Keratinocyte (primary cell): ENCODE measurements at regions not wholly inside any gene's neighbourhood (a gene's known extent, or its start where the extent isn't known, plus 50 kb on each side); places are given as distances from the start of the nearest gene placed in this dataset.

Experiments used
- DNase-seq: peaks from one replicate; pipeline ENCODE4 v3.0.0-alpha.2; 2011; ENCODE audit warnings: low read depth, missing footprints, low spot score
- FAIRE-seq: peaks from 2 replicates; lab custom pipeline; 2011; peaks lifted over from hg19 to GRCh38; lab: Jason Lieb, UNC
- H2AFZ ChIP-seq: 2 replicates; pipeline ENCODE4 v1.6.0; 2012; ENCODE audit warnings: low read length, control low read depth, inconsistent platforms; ENCODE audit not compliant: control insufficient read depth
- H3K27ac ChIP-seq: 2 replicates; pipeline ENCODE4 v1.5.1; 2011; ENCODE audit warnings: low read length; ENCODE audit not compliant: control insufficient read depth, insufficient read depth
- H3K27me3 ChIP-seq: 3 replicates; pipeline ENCODE4 v1.6.0; 2011; ENCODE audit warnings: low read length; ENCODE audit not compliant: control insufficient read depth, insufficient read depth; ENCODE audit errors: extremely low read depth
- H3K36me3 ChIP-seq, 2 experiments: 2 replicates in 1 of 2; 3 replicates in 1 of 2; pipeline ENCODE4 v1.5.1; 2011; ENCODE audit warnings: low read length in 2 of 2, mild to moderate bottlenecking in 1 of 2; ENCODE audit not compliant: control insufficient read depth in 2 of 2, insufficient read depth in 2 of 2; ENCODE audit errors: extremely low read depth in 1 of 2
- H3K4me1 ChIP-seq: 3 replicates; pipeline ENCODE4 v1.5.1; 2011; ENCODE audit warnings: low read length; ENCODE audit not compliant: control insufficient read depth, insufficient read depth; ENCODE audit errors: extremely low read depth
- H3K4me2 ChIP-seq: 3 replicates; pipeline ENCODE4 v1.6.0; 2011; ENCODE audit warnings: low read depth, low read length; ENCODE audit not compliant: control insufficient read depth, insufficient read depth; ENCODE audit errors: extremely low read depth
- H3K4me3 ChIP-seq, 3 experiments: fragments of 200-600 bp in 1 of 3; sonication (generic) in 1 of 3; 2 replicates in 2 of 3; 3 replicates in 1 of 3; pipeline ENCODE4 v1.5.1; 2011 to 2016; ENCODE audit warnings: low read length in 3 of 3, mild to moderate bottlenecking in 3 of 3, control low read depth in 2 of 3, inconsistent platforms in 1 of 3, low read depth in 1 of 3, mixed read lengths in 1 of 3, mixed run types in 1 of 3, moderate library complexity in 1 of 3; ENCODE audit not compliant: control insufficient read depth in 2 of 3, insufficient read depth in 2 of 3; ENCODE audit errors: extremely low read depth in 1 of 3
- H3K79me2 ChIP-seq: 2 replicates; pipeline ENCODE4 v1.6.0; 2012; ENCODE audit warnings: low read length; ENCODE audit not compliant: control insufficient read depth, insufficient read depth
- H3K9ac ChIP-seq: 3 replicates; pipeline ENCODE4 v1.6.0; 2011; ENCODE audit warnings: low read length; ENCODE audit not compliant: control insufficient read depth, insufficient read depth; ENCODE audit errors: extremely low read depth
- H3K9me1 ChIP-seq: 3 replicates; pipeline ENCODE4 v1.6.0; 2011; ENCODE audit warnings: low read length; ENCODE audit not compliant: control insufficient read depth, insufficient read depth; ENCODE audit errors: extremely low read depth
- H3K9me3 ChIP-seq: 2 replicates; pipeline ENCODE4 v1.5.1; 2012; ENCODE audit warnings: low read depth, low read length; ENCODE audit not compliant: control insufficient read depth
- H4K20me1 ChIP-seq: 3 replicates; pipeline ENCODE4 v1.6.0; 2011; ENCODE audit warnings: low read length; ENCODE audit not compliant: control insufficient read depth, insufficient read depth; ENCODE audit errors: extremely low read depth
- EZH2 ChIP-seq: IDR thresholded peaks from one replicate; pipeline ENCODE4 v1.6.1; 2012; ENCODE audit warnings: inconsistent platforms, mild to moderate bottlenecking, low read length, moderate library complexity
- dilution Hi-C: fragments of 300-500 bp; cut with MboI; formaldehyde crosslinking; loops from one replicate; pipeline ENCODE4 v1.7.0; 2020; ENCODE audit warnings: low sequenced_read_pairs; ENCODE audit not compliant: extremely low pct_ligation_motif_present
- TF ChIP-seq, protein P1 (sequence below), 3 experiments: IDR thresholded peaks in 1 of 3; conservative IDR thresholded peaks in 1 of 3; optimal IDR thresholded peaks in 1 of 3; 2 replicates in 2 of 3; 3 replicates in 1 of 3; pipeline versions ENCODE3 to v1.5.1; 2011; ENCODE audit warnings: low read length in 3 of 3, mild to moderate bottlenecking in 3 of 3, moderate library complexity in 2 of 3, control low read depth in 1 of 3, inconsistent platforms in 1 of 3; ENCODE audit not compliant: insufficient read depth in 2 of 3; ENCODE audit errors: extremely low read depth in 1 of 3

GRCh38 chr22:48850658-48851287 is 976.9 kb downstream of the BRD1 start:
- H3K36me3 ChIP-seq = no peaks in the 10 kb centered on the region
- TF ChIP-seq, protein P1, sequence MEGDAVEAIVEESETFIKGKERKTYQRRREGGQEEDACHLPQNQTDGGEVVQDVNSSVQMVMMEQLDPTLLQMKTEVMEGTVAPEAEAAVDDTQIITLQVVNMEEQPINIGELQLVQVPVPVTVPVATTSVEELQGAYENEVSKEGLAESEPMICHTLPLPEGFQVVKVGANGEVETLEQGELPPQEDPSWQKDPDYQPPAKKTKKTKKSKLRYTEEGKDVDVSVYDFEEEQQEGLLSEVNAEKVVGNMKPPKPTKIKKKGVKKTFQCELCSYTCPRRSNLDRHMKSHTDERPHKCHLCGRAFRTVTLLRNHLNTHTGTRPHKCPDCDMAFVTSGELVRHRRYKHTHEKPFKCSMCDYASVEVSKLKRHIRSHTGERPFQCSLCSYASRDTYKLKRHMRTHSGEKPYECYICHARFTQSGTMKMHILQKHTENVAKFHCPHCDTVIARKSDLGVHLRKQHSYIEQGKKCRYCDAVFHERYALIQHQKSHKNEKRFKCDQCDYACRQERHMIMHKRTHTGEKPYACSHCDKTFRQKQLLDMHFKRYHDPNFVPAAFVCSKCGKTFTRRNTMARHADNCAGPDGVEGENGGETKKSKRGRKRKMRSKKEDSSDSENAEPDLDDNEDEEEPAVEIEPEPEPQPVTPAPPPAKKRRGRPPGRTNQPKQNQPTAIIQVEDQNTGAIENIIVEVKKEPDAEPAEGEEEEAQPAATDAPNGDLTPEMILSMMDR (optimal IDR thresholded peaks at IDR 0.05 in 1 of 3, IDR thresholded peaks at IDR 0.05 in 1 of 3, conservative IDR thresholded peaks at IDR 0.05 in 1 of 3; ENCODE audit: extremely low read depth in 1 of 3, insufficient read depth in 2 of 3, low read length in 3 of 3) = no peak
- no peak overlapping the region for H3K9ac ChIP-seq
- H3K4me1 ChIP-seq = no peaks in the 10 kb centered on the region
- H2AFZ ChIP-seq = no peak overlapping the region
- H3K27ac ChIP-seq = no peak overlapping the region
- no peaks in the 10 kb centered on the region for H3K27me3 ChIP-seq
- FAIRE-seq (no peak), DNase-seq (no peak)
- dilution Hi-C loops = no loop called here
- H3K9me1 ChIP-seq = no peaks in the 10 kb centered on the region
- H3K79me2 ChIP-seq = no peaks in the 10 kb centered on the region
- no peak overlapping the region for H3K4me2 ChIP-seq
- peaks cover 14% of the 10 kb centered on the region for H3K9me3 ChIP-seq
- H3K4me3 ChIP-seq = no peak overlapping the region
- H4K20me1 ChIP-seq = no peaks in the 10 kb centered on the region

DNA sequence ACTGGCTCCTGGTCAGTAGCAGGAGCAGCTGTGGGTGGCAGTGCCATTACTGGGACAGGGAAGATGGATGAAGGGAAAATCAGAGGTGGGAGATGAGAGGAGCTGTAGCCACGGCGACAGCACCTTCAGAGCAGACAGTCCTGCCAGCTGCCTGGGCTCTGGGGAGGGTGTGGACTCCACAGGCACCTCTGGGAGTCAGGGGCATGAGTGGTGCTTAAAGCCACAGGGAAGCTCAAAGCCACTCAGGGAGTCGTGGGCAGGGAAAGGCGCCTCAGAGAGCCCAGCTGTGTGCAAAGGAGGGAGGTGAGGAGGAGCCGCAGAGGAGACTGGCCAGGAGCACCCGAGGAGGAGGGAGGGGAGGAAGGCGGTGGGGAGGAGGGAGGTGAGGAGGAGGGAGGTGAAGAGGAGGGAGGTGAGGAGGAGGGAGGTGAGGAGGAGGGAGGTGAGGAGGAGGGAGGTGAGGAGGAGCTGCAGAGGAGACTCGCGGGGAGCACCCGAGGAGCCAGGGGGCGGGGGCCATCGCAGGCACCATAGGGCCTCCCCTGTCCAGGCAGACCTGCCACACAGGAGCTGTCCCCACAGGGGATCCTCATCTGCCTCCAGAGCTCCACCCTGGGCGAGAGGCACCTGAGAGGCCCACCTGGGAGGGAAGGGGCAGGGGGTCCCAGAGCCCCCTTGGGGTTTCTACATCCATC is 977.6 kb downstream of the BRD1 start:
- dilution Hi-C loops = no loop called here
- Histone ChIP-seq H3K9me3 (peaks cover 14% of the 10 kb centered on the region), H3K4me1 (no peaks in the 10 kb centered on the region), H3K9me1 (no peaks in the 10 kb centered on the region), H3K27ac (no peak overlapping the region), H2AFZ (no peak overlapping the region), H3K79me2 (no peaks in the 10 kb centered on the region), H3K36me3 (no peaks in the 10 kb centered on the region), H3K4me3 (no peak overlapping the region), H3K27me3 (no peaks in the 10 kb centered on the region), H4K20me1 (no peaks in the 10 kb centered on the region), H3K4me2 (no peak overlapping the region), H3K9ac (no peak overlapping the region)
- no peak for DNase-seq
- no peak for TF ChIP-seq EZH2
- TF ChIP-seq, protein P1 (optimal IDR thresholded peaks at IDR 0.05 in 1 of 3, IDR thresholded peaks at IDR 0.05 in 1 of 3, conservative IDR thresholded peaks at IDR 0.05 in 1 of 3; ENCODE audit: extremely low read depth in 1 of 3, insufficient read depth in 2 of 3, low read length in 3 of 3) = no peak
- no peak for FAIRE-seq
